ENCODE measurements at regions not wholly inside any gene's neighbourhood (a gene's known extent, or its start where the extent isn't known, plus 50 kb on each side); places are given as distances from the start of the nearest gene placed in this dataset.

GRCh38 chr11:32173977-32174376 lies 83.1 kb downstream of the RCN1 start:
- Histone ChIP-seq H3K4me3 (no peak overlapping the region), H3K9me3 (no peaks in the 10 kb centered on the region), H3K4me1 (peaks cover 5 to 15% of the 10 kb centered on the region in 2 donors), H3K27me3 (no peaks in the 10 kb centered on the region), H3K36me3 (no peaks in the 10 kb centered on the region), H3K27ac (no peak overlapping the region)
- ATAC-seq (no peak), DNase-seq (no peak)
- TF ChIP-seq POLR2A (IDR thresholded peaks at IDR 0.05): no peak
- TF ChIP-seq, protein P1, sequence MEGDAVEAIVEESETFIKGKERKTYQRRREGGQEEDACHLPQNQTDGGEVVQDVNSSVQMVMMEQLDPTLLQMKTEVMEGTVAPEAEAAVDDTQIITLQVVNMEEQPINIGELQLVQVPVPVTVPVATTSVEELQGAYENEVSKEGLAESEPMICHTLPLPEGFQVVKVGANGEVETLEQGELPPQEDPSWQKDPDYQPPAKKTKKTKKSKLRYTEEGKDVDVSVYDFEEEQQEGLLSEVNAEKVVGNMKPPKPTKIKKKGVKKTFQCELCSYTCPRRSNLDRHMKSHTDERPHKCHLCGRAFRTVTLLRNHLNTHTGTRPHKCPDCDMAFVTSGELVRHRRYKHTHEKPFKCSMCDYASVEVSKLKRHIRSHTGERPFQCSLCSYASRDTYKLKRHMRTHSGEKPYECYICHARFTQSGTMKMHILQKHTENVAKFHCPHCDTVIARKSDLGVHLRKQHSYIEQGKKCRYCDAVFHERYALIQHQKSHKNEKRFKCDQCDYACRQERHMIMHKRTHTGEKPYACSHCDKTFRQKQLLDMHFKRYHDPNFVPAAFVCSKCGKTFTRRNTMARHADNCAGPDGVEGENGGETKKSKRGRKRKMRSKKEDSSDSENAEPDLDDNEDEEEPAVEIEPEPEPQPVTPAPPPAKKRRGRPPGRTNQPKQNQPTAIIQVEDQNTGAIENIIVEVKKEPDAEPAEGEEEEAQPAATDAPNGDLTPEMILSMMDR (IDR thresholded peaks at IDR 0.05 in 4 of 5, conservative IDR thresholded peaks at IDR 0.05 in 1 of 5): no peak
- intact Hi-C loops (cut with DNase I; ENCODE audit: low total_unique reads) (no loop called here), in situ Hi-C loops (cut with MboI; ENCODE audit: low sequenced_read_pairs in 4 of 4) (loop anchor here (5.0 kb wide), 2 partner anchors 117 to 122 kb away; no protein-coding TSS in a partner anchor)

DNA sequence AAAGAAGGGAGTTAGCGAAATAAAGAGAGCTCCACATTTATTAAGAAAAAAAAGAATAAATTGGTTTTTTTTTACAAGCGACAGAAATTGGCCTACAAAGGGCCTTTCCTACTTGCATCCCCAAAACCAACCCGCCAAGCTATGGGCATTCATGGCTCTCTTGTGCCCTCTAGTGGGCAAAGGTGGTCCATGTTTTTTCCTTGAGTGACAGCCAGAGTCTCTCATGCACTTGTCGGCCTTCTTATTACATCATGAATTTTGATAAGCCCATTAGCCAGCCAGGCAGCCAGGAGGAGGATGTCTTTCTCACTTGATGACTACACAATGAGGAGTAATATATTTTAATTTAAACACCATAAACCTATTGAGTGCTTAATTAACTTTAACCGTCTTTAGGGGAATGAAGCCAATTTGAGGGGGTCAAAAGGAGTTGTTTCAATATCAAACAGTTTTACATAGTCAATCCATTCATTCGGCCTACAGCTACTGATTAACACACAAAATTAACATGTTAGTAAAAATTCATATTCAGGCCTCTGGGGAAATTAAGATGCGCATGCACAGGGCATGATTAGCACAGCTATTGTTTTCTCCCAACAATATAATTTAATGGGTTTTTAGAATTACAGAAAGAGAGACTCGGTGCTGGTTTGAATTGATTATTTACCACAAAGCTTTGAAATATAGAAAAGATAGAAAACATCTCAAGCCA lies 85.5 kb downstream of the RCN1 start:
- peak; percentile 64 to 79 for ATAC-seq
- Histone ChIP-seq H3K27ac (no peak overlapping the region), H3K4me1 (peaks cover 5 to 15% of the 10 kb centered on the region in 2 donors), H3K4me3 (no peak overlapping the region), H3K9me3 (no peaks in the 10 kb centered on the region), H3K36me3 (no peaks in the 10 kb centered on the region), H3K27me3 (no peaks in the 10 kb centered on the region)
- in situ Hi-C loops (cut with MboI; ENCODE audit: low sequenced_read_pairs in 4 of 4): no loop called here
- intact Hi-C loops (cut with DNase I; ENCODE audit: low total_unique reads): loop anchor here (1.0 to 5.0 kb wide), 2 partner anchors 124 to 1069 kb away; no protein-coding TSS in a partner anchor
- DNase-seq: peak; percentile 49 to 60
- TF ChIP-seq POLR2A (IDR thresholded peaks at IDR 0.05): no peak
- TF ChIP-seq, protein P1 (IDR thresholded peaks at IDR 0.05 in 4 of 5, conservative IDR thresholded peaks at IDR 0.05 in 1 of 5): peak; percentile 71 to 84 (median 76)

DNA sequence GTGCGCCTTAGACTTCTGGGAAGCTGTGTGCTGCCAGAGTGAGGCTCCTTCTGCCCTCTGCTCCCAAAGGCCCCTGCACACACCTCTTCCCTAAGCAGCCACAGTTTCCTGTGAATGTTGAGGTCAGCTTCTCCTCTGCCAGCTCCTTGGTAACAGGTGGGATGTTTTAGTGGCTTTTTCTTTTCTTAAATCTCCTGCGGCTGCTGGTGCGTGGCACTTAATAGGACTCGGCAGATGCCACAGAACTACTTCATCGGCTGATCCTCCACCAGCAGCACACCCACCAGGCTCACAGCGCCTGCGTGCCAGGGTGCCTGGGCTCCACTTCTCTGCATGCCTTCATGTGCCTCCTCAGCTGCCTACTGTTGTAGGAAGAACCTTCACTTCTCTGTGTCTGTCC lies 87.8 kb downstream of the RCN1 start:
- intact Hi-C loops (cut with DNase I; ENCODE audit: low total_unique reads) (loop anchor here (5.0 kb wide), 1 partner anchor 1071 kb away; no protein-coding TSS in a partner anchor), in situ Hi-C loops (cut with MboI; ENCODE audit: low sequenced_read_pairs in 4 of 4) (no loop called here)
- Histone ChIP-seq H3K4me3 (no peak overlapping the region), H3K27me3 (no peaks in the 10 kb centered on the region), H3K4me1 (no peaks in the 10 kb centered on the region), H3K27ac (no peak overlapping the region), H3K9me3 (no peaks in the 10 kb centered on the region), H3K36me3 (no peaks in the 10 kb centered on the region)
- DNase-seq (no peak), ATAC-seq (no peak)
- TF ChIP-seq POLR2A (IDR thresholded peaks at IDR 0.05): no peak
- TF ChIP-seq, protein P1 (IDR thresholded peaks at IDR 0.05 in 4 of 5, conservative IDR thresholded peaks at IDR 0.05 in 1 of 5): no peak

DNA sequence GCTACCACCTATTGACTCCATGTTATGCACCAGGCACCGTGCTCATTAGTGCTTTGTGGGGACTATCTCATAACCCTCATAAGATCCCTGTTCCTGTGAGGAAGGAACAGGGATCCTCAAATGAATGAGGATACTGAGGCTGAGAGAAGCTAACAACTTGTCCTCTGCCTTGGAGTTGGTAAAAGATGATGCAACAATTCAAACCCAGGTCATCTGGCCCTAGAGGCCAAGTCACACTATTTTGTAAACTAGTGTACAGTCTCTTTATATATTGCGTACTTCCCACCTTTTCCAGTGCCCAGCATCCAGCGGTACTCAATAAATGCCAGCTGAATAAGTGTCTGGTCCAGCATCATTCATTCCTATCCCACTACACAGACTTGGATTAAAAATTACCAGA lies 92.6 kb downstream of the RCN1 start:
- TF ChIP-seq, protein P1 (IDR thresholded peaks at IDR 0.05 in 4 of 5, conservative IDR thresholded peaks at IDR 0.05 in 1 of 5): no peak
- TF ChIP-seq POLR2A (IDR thresholded peaks at IDR 0.05): no peak
- H3K27me3 ChIP-seq: no peaks in the 10 kb centered on the region
- H3K27ac ChIP-seq: no peak overlapping the region
- H3K4me1 ChIP-seq: no peaks in the 10 kb centered on the region
- intact Hi-C loops (cut with DNase I; ENCODE audit: low total_unique reads): no loop called here
- no peaks in the 10 kb centered on the region for H3K36me3 ChIP-seq
- no peak overlapping the region for H3K4me3 ChIP-seq
- in situ Hi-C loops (cut with MboI; ENCODE audit: low sequenced_read_pairs in 4 of 4): no loop called here
- no peaks in the 10 kb centered on the region for H3K9me3 ChIP-seq
- DNase-seq (no peak), ATAC-seq (no peak)

Measured in gastrocnemius medialis (tissue), 4 donors.